ENCODE measurements at regions not wholly inside any gene's neighbourhood (a gene's known extent, or its start where the extent isn't known, plus 50 kb on each side); places are given as distances from the start of the nearest gene placed in this dataset.

DNA sequence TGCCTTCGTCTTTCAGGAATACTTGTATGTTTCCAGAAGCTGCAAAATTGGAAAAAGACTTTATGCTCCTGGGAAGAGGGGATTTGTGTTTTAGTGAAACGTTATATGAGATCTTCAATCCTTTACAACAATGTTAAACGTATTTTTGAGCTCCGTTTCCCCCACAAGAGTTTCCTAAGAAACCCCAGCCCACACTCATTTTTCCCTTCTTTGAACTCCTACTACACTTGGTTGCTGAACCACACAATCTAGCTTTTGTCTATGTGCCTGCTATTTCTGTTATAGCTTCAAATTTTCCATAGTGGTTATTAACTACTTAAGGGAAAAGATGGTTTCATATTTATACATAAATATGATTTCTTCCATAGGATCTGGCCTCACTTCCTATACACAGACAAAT, 238.6 kb upstream of the ACTBL2 start:
- no peaks in the 10 kb centered on the region for H3K9me3 ChIP-seq
- DNase-seq (no peak), ATAC-seq (no peak)
- no peaks in the 10 kb centered on the region for H3K27me3 ChIP-seq
- H3K27ac ChIP-seq = no peak overlapping the region
- TF ChIP-seq, protein P1, sequence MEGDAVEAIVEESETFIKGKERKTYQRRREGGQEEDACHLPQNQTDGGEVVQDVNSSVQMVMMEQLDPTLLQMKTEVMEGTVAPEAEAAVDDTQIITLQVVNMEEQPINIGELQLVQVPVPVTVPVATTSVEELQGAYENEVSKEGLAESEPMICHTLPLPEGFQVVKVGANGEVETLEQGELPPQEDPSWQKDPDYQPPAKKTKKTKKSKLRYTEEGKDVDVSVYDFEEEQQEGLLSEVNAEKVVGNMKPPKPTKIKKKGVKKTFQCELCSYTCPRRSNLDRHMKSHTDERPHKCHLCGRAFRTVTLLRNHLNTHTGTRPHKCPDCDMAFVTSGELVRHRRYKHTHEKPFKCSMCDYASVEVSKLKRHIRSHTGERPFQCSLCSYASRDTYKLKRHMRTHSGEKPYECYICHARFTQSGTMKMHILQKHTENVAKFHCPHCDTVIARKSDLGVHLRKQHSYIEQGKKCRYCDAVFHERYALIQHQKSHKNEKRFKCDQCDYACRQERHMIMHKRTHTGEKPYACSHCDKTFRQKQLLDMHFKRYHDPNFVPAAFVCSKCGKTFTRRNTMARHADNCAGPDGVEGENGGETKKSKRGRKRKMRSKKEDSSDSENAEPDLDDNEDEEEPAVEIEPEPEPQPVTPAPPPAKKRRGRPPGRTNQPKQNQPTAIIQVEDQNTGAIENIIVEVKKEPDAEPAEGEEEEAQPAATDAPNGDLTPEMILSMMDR (IDR thresholded peaks at IDR 0.05 in 4 of 5, conservative IDR thresholded peaks at IDR 0.05 in 1 of 5) = no peak
- no peak for TF ChIP-seq POLR2A (IDR thresholded peaks at IDR 0.05)
- intact Hi-C loops (cut with DNase I; ENCODE audit: low total_unique reads) (no loop called here), in situ Hi-C loops (cut with MboI; ENCODE audit: low sequenced_read_pairs in 4 of 4) (no loop called here)
- H3K36me3 ChIP-seq = no peaks in the 10 kb centered on the region
- H3K4me3 ChIP-seq = no peak overlapping the region
- peaks cover 5 to 10% of the 10 kb centered on the region in 2 donors for H3K4me1 ChIP-seq

DNA sequence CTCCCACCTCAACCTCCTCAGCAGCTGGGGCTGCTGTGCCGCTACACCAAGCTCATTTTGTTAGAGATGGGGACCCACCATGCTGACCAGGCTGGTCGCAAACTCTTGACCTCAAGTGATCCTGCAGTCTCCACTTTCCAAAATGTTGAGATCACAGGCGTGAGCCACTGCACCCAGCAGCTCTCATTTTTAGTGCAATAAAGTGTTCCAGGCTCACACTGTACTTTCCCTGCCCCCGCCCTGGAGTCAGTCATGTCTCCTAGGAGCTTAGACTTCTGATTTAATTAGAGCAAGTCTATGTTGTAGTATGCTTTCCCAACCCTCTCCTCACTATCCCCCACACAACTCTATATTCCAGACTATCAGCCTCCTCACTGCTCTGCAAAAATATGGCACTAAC, 238.0 kb upstream of the ACTBL2 start:
- Histone ChIP-seq H3K27ac (no peak overlapping the region), H3K4me1 (peaks cover 4% of the 10 kb centered on the region in 2 donors), H3K36me3 (no peaks in the 10 kb centered on the region), H3K4me3 (no peak overlapping the region), H3K9me3 (no peaks in the 10 kb centered on the region), H3K27me3 (no peaks in the 10 kb centered on the region)
- intact Hi-C loops (cut with DNase I; ENCODE audit: low total_unique reads) = no loop called here
- TF ChIP-seq POLR2A (IDR thresholded peaks at IDR 0.05) = no peak
- TF ChIP-seq, protein P1 (IDR thresholded peaks at IDR 0.05 in 4 of 5, conservative IDR thresholded peaks at IDR 0.05 in 1 of 5) = no peak
- in situ Hi-C loops (cut with MboI; ENCODE audit: low sequenced_read_pairs in 4 of 4) = no loop called here
- ATAC-seq (no peak), DNase-seq (no peak)

DNA sequence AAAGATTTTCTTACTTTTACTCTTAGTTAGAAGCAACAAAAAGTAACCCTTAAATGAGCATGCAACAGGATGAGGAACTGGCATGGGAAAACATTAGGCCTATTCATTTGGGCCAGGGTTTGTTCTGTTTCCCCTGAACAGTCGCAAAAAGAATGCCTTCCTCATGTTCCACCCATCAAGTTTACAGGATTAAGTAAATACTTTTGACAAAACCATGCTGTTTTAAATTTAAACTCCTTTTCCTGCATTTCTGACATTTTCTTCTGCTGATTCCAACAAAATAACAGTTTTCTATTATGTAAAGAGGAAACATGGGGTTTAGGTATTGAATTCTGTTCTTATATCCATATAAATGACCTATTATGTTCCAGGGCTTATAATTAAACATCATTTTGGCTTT, 236.6 kb upstream of the ACTBL2 start:
- no peaks in the 10 kb centered on the region for H3K4me1 ChIP-seq
- DNase-seq (no peak), ATAC-seq (no peak)
- no peak overlapping the region for H3K27ac ChIP-seq
- no peak overlapping the region for H3K4me3 ChIP-seq
- TF ChIP-seq POLR2A (IDR thresholded peaks at IDR 0.05) = no peak
- TF ChIP-seq, protein P1 (IDR thresholded peaks at IDR 0.05 in 4 of 5, conservative IDR thresholded peaks at IDR 0.05 in 1 of 5) = no peak
- intact Hi-C loops (cut with DNase I; ENCODE audit: low total_unique reads) (no loop called here), in situ Hi-C loops (cut with MboI; ENCODE audit: low sequenced_read_pairs in 4 of 4) (no loop called here)
- no peaks in the 10 kb centered on the region for H3K9me3 ChIP-seq
- H3K36me3 ChIP-seq = no peaks in the 10 kb centered on the region
- no peaks in the 10 kb centered on the region for H3K27me3 ChIP-seq

GRCh38 chr5:57718155-57718554, 235.5 kb upstream of the ACTBL2 start:
- H3K4me1 ChIP-seq = no peaks in the 10 kb centered on the region
- no peaks in the 10 kb centered on the region for H3K27me3 ChIP-seq
- no peaks in the 10 kb centered on the region for H3K36me3 ChIP-seq
- no peak for ATAC-seq
- no peak overlapping the region for H3K4me3 ChIP-seq
- TF ChIP-seq POLR2A (IDR thresholded peaks at IDR 0.05) = no peak
- TF ChIP-seq, protein P1 (IDR thresholded peaks at IDR 0.05 in 4 of 5, conservative IDR thresholded peaks at IDR 0.05 in 1 of 5) = no peak
- no peaks in the 10 kb centered on the region for H3K9me3 ChIP-seq
- no peak for DNase-seq
- in situ Hi-C loops (cut with MboI; ENCODE audit: low sequenced_read_pairs in 4 of 4) = no loop called here
- intact Hi-C loops (cut with DNase I; ENCODE audit: low total_unique reads) = no loop called here
- H3K27ac ChIP-seq = no peak overlapping the region

GRCh38 chr5:57717555-57717954, 234.9 kb upstream of the ACTBL2 start:
- no peak for ATAC-seq

More at GRCh38 chr5:57717555-57717954, 234.9 kb upstream of the ACTBL2 start:
- DNase-seq = no peak
- intact Hi-C loops (cut with DNase I; ENCODE audit: low total_unique reads) (no loop called here), in situ Hi-C loops (cut with MboI; ENCODE audit: low sequenced_read_pairs in 4 of 4) (no loop called here)
- Histone ChIP-seq H3K27me3 (no peaks in the 10 kb centered on the region), H3K4me1 (no peaks in the 10 kb centered on the region), H3K4me3 (no peak overlapping the region), H3K36me3 (no peaks in the 10 kb centered on the region), H3K27ac (no peak overlapping the region), H3K9me3 (no peaks in the 10 kb centered on the region)
- TF ChIP-seq, protein P1 (IDR thresholded peaks at IDR 0.05 in 4 of 5, conservative IDR thresholded peaks at IDR 0.05 in 1 of 5) = no peak
- no peak for TF ChIP-seq POLR2A (IDR thresholded peaks at IDR 0.05)
